Spleen (tissue), 11 donors: ENCODE measurements at regions not wholly inside any gene's neighbourhood (a gene's known extent, or its start where the extent isn't known, plus 50 kb on each side); places are given as distances from the start of the nearest gene placed in this dataset.
A peak's percentile ranks its signal among the peaks of the same experiment; 100 is the strongest.

ENCODE experiments used
- DNase-seq: peaks from one replicate; pipeline ENCODE4 v3.0.0-alpha.2; 2020
- H3K27ac ChIP-seq, 8 donors: fragments of 200-600 bp; sonication (generic) in 7 of 8; 1 replicate in 4 of 8; 2 replicates in 4 of 8; pipeline versions ENCODE4 v1.5.0 to v1.8.0; 2016 to 2021; ENCODE audit warnings: inconsistent platforms in 4 of 8, mild to moderate bottlenecking in 4 of 8, moderate library complexity in 1 of 8
- H3K27me3 ChIP-seq, 7 donors: fragments of 200-600 bp; sonication (generic) in 6 of 7; replicated peaks in 1 of 7; 1 replicate in 4 of 7; 2 replicates in 3 of 7; pipeline versions ENCODE4 v1.5.0 to v1.8.0; 2016 to 2021; ENCODE audit warnings: inconsistent platforms in 3 of 7, mild to moderate bottlenecking in 1 of 7
- H3K36me3 ChIP-seq, 6 donors: fragments of 200-600 bp; sonication (generic) in 5 of 6; 1 replicate in 4 of 6; 2 replicates in 2 of 6; pipeline versions ENCODE4 v1.5.0 to v1.8.0; 2016 to 2021; ENCODE audit warnings: inconsistent platforms in 2 of 6
- H3K4me1 ChIP-seq, 6 donors: fragments of 200-600 bp; sonication (generic) in 5 of 6; 1 replicate in 3 of 6; 2 replicates in 3 of 6; pipeline versions ENCODE4 v1.5.0 to v1.8.0; 2016 to 2021; ENCODE audit warnings: inconsistent platforms in 3 of 6
- H3K4me3 ChIP-seq, 8 donors: fragments of 200-600 bp; sonication (generic) in 7 of 8; 1 replicate in 4 of 8; 2 replicates in 4 of 8; pipeline versions ENCODE4 v1.5.0 to v1.8.0; 2016 to 2021; ENCODE audit warnings: inconsistent platforms in 4 of 8, mild to moderate bottlenecking in 4 of 8, moderate library complexity in 2 of 8
- H3K9me3 ChIP-seq, 8 donors: fragments of 200-600 bp; sonication (generic) in 7 of 8; 1 replicate in 4 of 8; 2 replicates in 4 of 8; pipeline versions ENCODE4 v1.5.0 to v1.8.0; 2016 to 2021; ENCODE audit warnings: inconsistent platforms in 4 of 8
- POLR2A ChIP-seq, 3 donors: fragments of 450-650 bp; IDR thresholded peaks; one replicate each; pipeline ENCODE4 v1.5.1; 2017; ENCODE audit warnings: antibody characterized with exemption in 3 of 3, mild to moderate bottlenecking in 1 of 3
- POLR2AphosphoS5 ChIP-seq, 3 donors: sonication (generic); formaldehyde crosslinking; IDR thresholded peaks; one replicate each; pipeline ENCODE4 v1.5.1; 2017; ENCODE audit warnings: antibody characterized with exemption in 3 of 3
- WGBS, 5 donors: extraction: QIAGEN DNeasy Blood & Tissue Kit in 3 of 5; methylation state at CpG; one replicate each; pipeline versions ENCODE4 v1.1.5 to v1.1.7; 2013 to 2018; 5-methylcytosine and 5-hydroxymethylcytosine counted together
- intact Hi-C: fragments of 100-400 bp; cut with DNase I; formaldehyde crosslinking; loops from one replicate; pipeline ENCODE4 v1.15.0; 2023; ENCODE audit warnings: low total_unique reads
- TF ChIP-seq, protein P1 (sequence below), 11 experiments: fragments of 200-600 bp in 7 of 11; fragments of 450-650 bp in 4 of 11; sonication (generic) in 4 of 11; IDR thresholded peaks in 8 of 11; conservative IDR thresholded peaks in 3 of 11; 1 replicate in 7 of 11; 2 replicates in 4 of 11; pipeline versions ENCODE4 v1.4.0 to v1.8.0; 2016 to 2021; ENCODE audit warnings: antibody characterized with exemption in 11 of 11, inconsistent platforms in 4 of 11, mild to moderate bottlenecking in 1 of 11
- donor health status: healthy with polysubstance abuse.
- donor health status: DM: no; HTN: no; CAD: no; lungs with moderate emphysema.
- donor health status: DM: no; HTN: no; CAD: no.
- donor health status: Bipolar disorder and iron deficiency.
- donor health status: healthy.
- donor health status: DM: no; HTN: no; CAD: no.
- donor health status: DM: yes; HTN: yes; CAD: no.

DNA sequence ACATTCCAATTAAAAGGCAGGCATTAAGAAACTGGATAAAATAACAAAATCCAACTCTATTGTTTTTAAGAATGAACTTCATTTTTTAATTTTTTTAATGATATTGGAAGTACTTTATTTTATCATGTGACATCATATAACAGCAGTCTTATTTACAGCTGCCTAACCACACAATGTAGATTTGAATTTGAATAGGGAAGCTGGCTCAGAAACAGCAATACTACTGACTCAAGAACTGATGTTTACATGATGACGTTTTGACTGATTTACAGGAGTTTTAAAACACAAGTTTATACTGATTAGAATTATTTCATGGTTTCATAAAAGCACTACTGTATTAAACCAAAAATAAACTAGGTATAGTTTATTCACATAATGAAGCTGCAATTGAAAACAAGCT is 348.7 kb upstream of the NR5A2 start:
- H3K27ac ChIP-seq: no peak overlapping the region
- TF ChIP-seq POLR2AphosphoS5 (IDR thresholded peaks at IDR 0.05) (no peak), POLR2A (IDR thresholded peaks at IDR 0.05) (no peak)
- TF ChIP-seq, protein P1, sequence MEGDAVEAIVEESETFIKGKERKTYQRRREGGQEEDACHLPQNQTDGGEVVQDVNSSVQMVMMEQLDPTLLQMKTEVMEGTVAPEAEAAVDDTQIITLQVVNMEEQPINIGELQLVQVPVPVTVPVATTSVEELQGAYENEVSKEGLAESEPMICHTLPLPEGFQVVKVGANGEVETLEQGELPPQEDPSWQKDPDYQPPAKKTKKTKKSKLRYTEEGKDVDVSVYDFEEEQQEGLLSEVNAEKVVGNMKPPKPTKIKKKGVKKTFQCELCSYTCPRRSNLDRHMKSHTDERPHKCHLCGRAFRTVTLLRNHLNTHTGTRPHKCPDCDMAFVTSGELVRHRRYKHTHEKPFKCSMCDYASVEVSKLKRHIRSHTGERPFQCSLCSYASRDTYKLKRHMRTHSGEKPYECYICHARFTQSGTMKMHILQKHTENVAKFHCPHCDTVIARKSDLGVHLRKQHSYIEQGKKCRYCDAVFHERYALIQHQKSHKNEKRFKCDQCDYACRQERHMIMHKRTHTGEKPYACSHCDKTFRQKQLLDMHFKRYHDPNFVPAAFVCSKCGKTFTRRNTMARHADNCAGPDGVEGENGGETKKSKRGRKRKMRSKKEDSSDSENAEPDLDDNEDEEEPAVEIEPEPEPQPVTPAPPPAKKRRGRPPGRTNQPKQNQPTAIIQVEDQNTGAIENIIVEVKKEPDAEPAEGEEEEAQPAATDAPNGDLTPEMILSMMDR (IDR thresholded peaks at IDR 0.05 in 8 of 11, conservative IDR thresholded peaks at IDR 0.05 in 3 of 11): no peak
- intact Hi-C loops: no loop called here
- H3K27me3 ChIP-seq: peaks cover 0 to 5% (median 0%) of the 10 kb centered on the region in 7 donors
- 29 to 49% (median 37%) methylated on average over 1 of the region's 1 CpG for WGBS, 5 donors
- H3K4me3 ChIP-seq: no peak overlapping the region
- H3K9me3 ChIP-seq: no peaks in the 10 kb centered on the region
- no peak for DNase-seq
- H3K36me3 ChIP-seq: no peaks in the 10 kb centered on the region
- H3K4me1 ChIP-seq: no peaks in the 10 kb centered on the region

DNA sequence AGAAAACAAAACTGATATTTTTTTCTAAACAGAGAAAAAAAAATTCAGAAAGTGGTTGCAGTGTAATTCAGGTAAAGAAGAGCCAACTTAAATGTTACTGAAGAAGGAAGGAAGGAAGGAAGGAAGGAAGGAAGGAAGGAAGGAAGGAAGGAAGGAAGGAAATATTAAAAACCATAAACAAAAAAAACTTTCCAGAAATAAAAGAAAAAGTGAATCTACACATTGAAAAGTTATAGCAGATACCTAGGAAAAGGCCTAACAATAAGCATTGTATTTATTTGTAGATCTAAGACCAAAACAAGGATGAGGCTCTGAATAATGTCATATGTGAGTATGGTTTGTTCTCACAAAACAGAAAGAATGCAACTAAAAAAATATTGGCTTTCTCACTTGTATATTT is 345.4 kb upstream of the NR5A2 start:
- intact Hi-C loops: loop anchor here (5.0 to 10.0 kb wide), 2 partner anchors 623 to 805 kb away; no protein-coding TSS in a partner anchor
- Histone ChIP-seq H3K27ac (no peak overlapping the region), H3K4me1 (no peaks in the 10 kb centered on the region), H3K36me3 (no peaks in the 10 kb centered on the region), H3K4me3 (no peak overlapping the region), H3K27me3 (no peaks in the 10 kb centered on the region), H3K9me3 (no peaks in the 10 kb centered on the region)
- DNase-seq: no peak
- TF ChIP-seq POLR2A (IDR thresholded peaks at IDR 0.05): no peak
- TF ChIP-seq, protein P1 (IDR thresholded peaks at IDR 0.05 in 8 of 11, conservative IDR thresholded peaks at IDR 0.05 in 3 of 11): no peak
- TF ChIP-seq POLR2AphosphoS5 (IDR thresholded peaks at IDR 0.05): no peak

DNA sequence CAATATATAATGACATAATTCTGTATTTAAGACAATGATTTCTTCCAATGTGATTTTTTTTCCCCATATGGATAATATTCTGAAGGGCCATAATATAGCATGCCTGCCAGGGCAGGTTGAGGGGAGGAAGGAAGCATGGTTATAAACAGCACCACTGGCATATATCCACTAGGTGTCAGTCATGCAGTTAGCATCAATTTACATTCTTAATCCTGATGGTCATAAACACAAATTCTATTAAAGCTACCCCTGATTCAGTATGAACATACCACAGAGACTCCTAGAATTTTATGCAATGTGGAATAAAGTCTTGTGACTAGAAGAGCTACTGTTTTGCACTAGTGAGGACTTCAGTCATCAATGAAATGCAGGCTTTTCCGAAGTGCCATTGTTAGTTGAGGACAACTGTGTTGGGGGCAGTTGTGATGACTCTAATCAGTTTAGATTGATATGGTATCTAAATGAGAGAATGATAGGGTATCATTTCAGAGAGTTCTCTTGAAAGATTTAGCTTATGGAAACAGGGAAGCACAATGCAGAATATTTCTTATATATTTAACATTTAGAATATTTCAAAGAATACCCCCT is 342.7 kb upstream of the NR5A2 start:
- peaks cover 0 to 4% (median 0%) of the 10 kb centered on the region in 7 donors for H3K27me3 ChIP-seq
- H3K27ac ChIP-seq: no peak overlapping the region
- no peak for DNase-seq
- no peaks in the 10 kb centered on the region for H3K9me3 ChIP-seq
- TF ChIP-seq POLR2A (IDR thresholded peaks at IDR 0.05) (no peak), POLR2AphosphoS5 (IDR thresholded peaks at IDR 0.05) (no peak)
- TF ChIP-seq, protein P1 (IDR thresholded peaks at IDR 0.05 in 8 of 11, conservative IDR thresholded peaks at IDR 0.05 in 3 of 11): peak; percentile 53 to 82 (median 73)
- intact Hi-C loops: loop anchor here (5.0 to 10.0 kb wide), 2 partner anchors 620 to 803 kb away; no protein-coding TSS in a partner anchor
- no peaks in the 10 kb centered on the region for H3K36me3 ChIP-seq
- no peak overlapping the region for H3K4me3 ChIP-seq
- H3K4me1 ChIP-seq: no peaks in the 10 kb centered on the region
- 93 to 100% (median 95%) methylated on average over 1 of the region's 1 CpG for WGBS, 5 donors

DNA sequence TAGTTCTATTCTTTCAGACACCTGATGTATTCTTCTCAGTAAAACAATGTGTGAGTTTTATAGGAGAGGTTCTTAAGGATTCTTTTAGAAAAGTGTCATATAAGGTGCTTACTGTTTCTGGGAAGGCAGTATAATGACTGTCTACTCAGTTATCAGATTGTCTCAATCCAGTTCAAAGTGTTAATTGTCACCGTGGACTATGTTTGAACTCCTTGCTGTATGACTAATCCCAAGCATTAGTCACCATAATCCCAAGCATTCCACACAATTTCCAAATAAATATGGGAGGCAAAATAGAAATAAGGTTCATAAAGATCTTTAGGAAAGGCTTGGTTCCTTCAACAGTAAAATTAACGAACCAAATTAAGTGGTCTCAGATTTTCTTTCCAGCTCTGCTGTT is 342.1 kb upstream of the NR5A2 start:
- no peak for DNase-seq
- WGBS, 5 donors: 68 to 85% (median 74%) methylated on average over 2 of the region's 2 CpGs
- no peaks in the 10 kb centered on the region for H3K9me3 ChIP-seq
- H3K27me3 ChIP-seq: peaks cover 0 to 4% (median 0%) of the 10 kb centered on the region in 7 donors
- intact Hi-C loops: loop anchor here (10.0 kb wide), 1 partner anchor 619 kb away; no protein-coding TSS in a partner anchor
- H3K36me3 ChIP-seq: no peaks in the 10 kb centered on the region
- H3K4me3 ChIP-seq: no peak overlapping the region
- TF ChIP-seq, protein P1 (IDR thresholded peaks at IDR 0.05 in 8 of 11, conservative IDR thresholded peaks at IDR 0.05 in 3 of 11): no peak
- TF ChIP-seq POLR2AphosphoS5 (IDR thresholded peaks at IDR 0.05): no peak
- no peak for TF ChIP-seq POLR2A (IDR thresholded peaks at IDR 0.05)
- no peak overlapping the region for H3K27ac ChIP-seq
- H3K4me1 ChIP-seq: peaks cover 0 to 4% (median 0%) of the 10 kb centered on the region in 6 donors
